GM12801 (cell line): ENCODE measurements at regions not wholly inside any gene's neighbourhood (a gene's known extent, or its start where the extent isn't known, plus 50 kb on each side); places are given as distances from the start of the nearest gene placed in this dataset.

Experiments used
- CTCF ChIP-seq: IDR thresholded peaks from one replicate; pipeline ENCODE4 v1.5.1; 2011; ENCODE audit warnings: control low read depth; ENCODE audit not compliant: insufficient read length; ENCODE audit errors: extremely low read depth

GRCh38 chr6:154578004-154578559 lies 67.6 kb upstream of the CNKSR3 start:
- TF ChIP-seq CTCF, result no peak

- no peak for TF ChIP-seq CTCF
These were observed 68.6 kb upstream of the CNKSR3 start for GRCh38 chr6:154579046-154579445.

- no peak for TF ChIP-seq CTCF
These were observed 69.0 kb upstream of the CNKSR3 start for GRCh38 chr6:154579485-154579884.

GRCh38 chr6:154580397-154581135 lies 70.1 kb upstream of the CNKSR3 start:
- TF ChIP-seq CTCF, result no peak

GRCh38 chr6:154582696-154583095 lies 72.2 kb upstream of the CNKSR3 start:
- no peak for TF ChIP-seq CTCF

GRCh38 chr6:154583546-154584188 lies 73.2 kb upstream of the CNKSR3 start:
- TF ChIP-seq CTCF, result no peak

GRCh38 chr6:154590756-154591155 lies 80.3 kb upstream of the CNKSR3 start:
- TF ChIP-seq CTCF, result no peak
